Neural progenitor cell (in vitro differentiated cells): ENCODE measurements at regions not wholly inside any gene's neighbourhood (a gene's known extent, or its start where the extent isn't known, plus 50 kb on each side); places are given as distances from the start of the nearest gene placed in this dataset.

Experiments used
- DNase-seq: peaks from one replicate; pipeline ENCODE4 v3.0.0-alpha.2; 2016; ENCODE audit warnings: low spot score
- H2AFZ ChIP-seq: fragments of 200-600 bp; sonication (generic); replicated peaks from 2 replicates; pipeline ENCODE4 v1.6.1; 2016; ENCODE audit warnings: antibody characterized with exemption
- H3F3A ChIP-seq: fragments of 200-600 bp; sonication (generic); 2 replicates; pipeline ENCODE4 v1.6.1; 2016; ENCODE audit warnings: antibody characterized with exemption, low read depth
- H3K27ac ChIP-seq: fragments of 200-600 bp; sonication (generic); 2 replicates; pipeline ENCODE4 v1.5.1; 2016; ENCODE audit warnings: mild to moderate bottlenecking
- H3K27me3 ChIP-seq: fragments of 200-600 bp; sonication (generic); 2 replicates; pipeline ENCODE4 v1.6.1; 2016; ENCODE audit warnings: mild to moderate bottlenecking, moderate library complexity
- H3K36me3 ChIP-seq: fragments of 200-600 bp; sonication (generic); 2 replicates; pipeline ENCODE4 v1.5.1; 2016
- H3K4me1 ChIP-seq: fragments of 200-600 bp; sonication (generic); 2 replicates; pipeline ENCODE4 v1.6.1; 2016; ENCODE audit warnings: mixed run types
- H3K4me2 ChIP-seq: fragments of 200-600 bp; sonication (generic); 2 replicates; pipeline ENCODE4 v1.6.1; 2016
- H3K4me3 ChIP-seq: fragments of 200-600 bp; sonication (generic); 2 replicates; pipeline ENCODE4 v1.5.1; 2016
- H3K79me2 ChIP-seq: fragments of 200-600 bp; sonication (generic); 2 replicates; pipeline ENCODE4 v1.6.1; 2016; ENCODE audit warnings: low read depth
- H3K9ac ChIP-seq: fragments of 200-600 bp; sonication (generic); 2 replicates; pipeline ENCODE4 v1.6.1; 2016
- H3K9me3 ChIP-seq: fragments of 200-600 bp; sonication (generic); 2 replicates; pipeline ENCODE4 v1.5.1; 2016; ENCODE audit warnings: low read depth
- H4K20me1 ChIP-seq: fragments of 200-600 bp; sonication (generic); 2 replicates; pipeline ENCODE4 v1.6.1; 2016; ENCODE audit warnings: low read depth
- H3K27ac Mint-ChIP-seq: 3 replicates; pipeline ENCODE4 v1.8.0; 2021; ENCODE audit warnings: mixed read lengths
- H3K27me3 Mint-ChIP-seq: 2 replicates; pipeline ENCODE4 v1.8.0; 2022; ENCODE audit warnings: low read depth, mild to moderate bottlenecking, inconsistent platforms, moderate library complexity, mixed read lengths; ENCODE audit not compliant: insufficient read depth
- H3K36me3 Mint-ChIP-seq: 3 replicates; pipeline ENCODE4 v1.8.0; 2021; ENCODE audit warnings: mixed read lengths
- H3K4me1 Mint-ChIP-seq: 3 replicates; pipeline ENCODE4 v1.8.0; 2021; ENCODE audit warnings: mixed read lengths
- H3K4me3 Mint-ChIP-seq: 3 replicates; pipeline ENCODE4 v1.8.0; 2021; ENCODE audit warnings: mild to moderate bottlenecking, moderate library complexity, mixed read lengths
- H3K9me3 Mint-ChIP-seq: 3 replicates; pipeline ENCODE4 v1.8.0; 2020; ENCODE audit warnings: mixed read lengths
- EZH2 ChIP-seq: fragments of 200-600 bp; sonication (generic); IDR thresholded peaks from 2 replicates; pipeline ENCODE4 v1.6.1; 2017; ENCODE audit warnings: antibody characterized with exemption, mild to moderate bottlenecking, moderate library complexity
- EZH2phosphoT487 ChIP-seq: fragments of 200-600 bp; sonication (generic); IDR thresholded peaks from 2 replicates; pipeline ENCODE4 v1.6.1; 2017; ENCODE audit warnings: antibody characterized with exemption
- TF ChIP-seq, protein P1 (sequence below): fragments of 200-600 bp; sonication (generic); IDR thresholded peaks from 2 replicates; pipeline ENCODE4 v1.5.1; 2017; ENCODE audit warnings: antibody characterized with exemption, mild to moderate bottlenecking

DNA sequence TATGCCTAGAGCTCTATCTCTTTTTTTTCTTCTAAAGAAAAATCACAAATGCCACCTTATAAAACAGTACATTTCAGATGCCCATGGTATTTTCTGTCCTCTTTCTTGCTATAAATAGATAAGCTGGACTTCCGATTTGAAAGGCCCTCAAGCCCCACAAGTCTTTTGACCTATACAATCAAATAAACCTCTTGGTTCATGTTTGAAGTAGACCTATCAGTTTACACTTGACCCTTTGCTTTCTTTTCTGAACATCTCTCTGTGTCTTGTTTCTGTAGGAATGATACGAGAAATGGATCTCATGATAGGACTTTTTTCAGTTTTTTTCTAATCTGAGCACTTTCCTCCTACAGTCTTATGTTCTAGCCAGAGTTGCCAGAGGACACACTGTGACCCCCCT lies 327.2 kb downstream of the SOX9 start:
- no peaks in the 10 kb centered on the region for H4K20me1 ChIP-seq
- TF ChIP-seq EZH2 = no peak
- TF ChIP-seq, protein P1, sequence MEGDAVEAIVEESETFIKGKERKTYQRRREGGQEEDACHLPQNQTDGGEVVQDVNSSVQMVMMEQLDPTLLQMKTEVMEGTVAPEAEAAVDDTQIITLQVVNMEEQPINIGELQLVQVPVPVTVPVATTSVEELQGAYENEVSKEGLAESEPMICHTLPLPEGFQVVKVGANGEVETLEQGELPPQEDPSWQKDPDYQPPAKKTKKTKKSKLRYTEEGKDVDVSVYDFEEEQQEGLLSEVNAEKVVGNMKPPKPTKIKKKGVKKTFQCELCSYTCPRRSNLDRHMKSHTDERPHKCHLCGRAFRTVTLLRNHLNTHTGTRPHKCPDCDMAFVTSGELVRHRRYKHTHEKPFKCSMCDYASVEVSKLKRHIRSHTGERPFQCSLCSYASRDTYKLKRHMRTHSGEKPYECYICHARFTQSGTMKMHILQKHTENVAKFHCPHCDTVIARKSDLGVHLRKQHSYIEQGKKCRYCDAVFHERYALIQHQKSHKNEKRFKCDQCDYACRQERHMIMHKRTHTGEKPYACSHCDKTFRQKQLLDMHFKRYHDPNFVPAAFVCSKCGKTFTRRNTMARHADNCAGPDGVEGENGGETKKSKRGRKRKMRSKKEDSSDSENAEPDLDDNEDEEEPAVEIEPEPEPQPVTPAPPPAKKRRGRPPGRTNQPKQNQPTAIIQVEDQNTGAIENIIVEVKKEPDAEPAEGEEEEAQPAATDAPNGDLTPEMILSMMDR = no peak
- H3K9me3 Mint-ChIP-seq = no peaks in the 10 kb centered on the region

DNA sequence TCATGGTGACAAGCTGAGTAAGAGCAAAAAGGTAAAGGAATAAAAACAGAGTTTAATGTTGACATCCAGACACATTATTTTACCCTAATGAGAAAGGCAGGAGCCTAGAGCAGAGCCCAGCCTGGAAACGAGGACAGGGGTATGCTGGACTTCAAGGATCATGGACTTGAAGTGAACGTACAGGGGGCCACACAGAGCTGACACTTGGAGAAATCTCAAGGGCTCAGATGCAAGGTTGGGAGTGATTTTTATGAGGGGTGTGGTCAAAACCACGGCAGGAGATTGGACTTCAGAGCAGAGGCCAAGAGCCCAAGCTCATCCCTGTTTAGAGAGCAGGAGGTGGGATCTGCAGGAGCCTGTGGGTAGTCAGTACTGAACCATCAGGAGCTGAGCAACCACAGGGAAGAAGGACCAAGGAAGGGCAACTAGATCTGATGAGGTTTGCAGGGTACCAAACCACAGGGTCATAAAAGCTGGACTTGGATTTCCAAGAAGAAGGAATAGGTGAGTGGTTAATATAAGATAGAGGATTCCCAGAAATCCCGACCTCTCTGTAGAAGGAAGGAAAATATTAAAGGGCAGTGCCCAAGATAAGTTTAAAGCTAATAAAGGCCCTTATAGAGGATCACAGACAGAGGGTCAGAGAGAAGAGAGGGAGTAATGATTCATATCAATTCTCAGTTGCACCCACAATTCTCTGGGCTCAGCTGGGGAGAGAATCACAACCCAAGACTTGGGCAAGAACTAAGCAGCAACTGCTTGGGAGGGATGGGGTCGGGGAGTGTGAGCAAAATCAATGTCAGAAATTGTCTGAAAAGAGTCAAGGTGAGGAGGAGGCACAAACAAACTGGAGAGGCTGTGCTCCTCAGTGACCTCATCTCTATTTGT lies 331.7 kb downstream of the SOX9 start:
- no peaks in the 10 kb centered on the region for H3K79me2 ChIP-seq

More for the DNA sequence above, 327.2 kb downstream of the SOX9 start:
- no peaks in the 10 kb centered on the region for H3K9me3 ChIP-seq
- no peaks in the 10 kb centered on the region for H3K27me3 ChIP-seq
- H3K4me3 Mint-ChIP-seq = no peak overlapping the region
- H3F3A ChIP-seq = no peaks in the 10 kb centered on the region
- no peaks in the 10 kb centered on the region for H3K27me3 Mint-ChIP-seq
- DNase-seq = no peak
- peaks cover 4% of the 10 kb centered on the region for H3K4me1 Mint-ChIP-seq
- H3K36me3 Mint-ChIP-seq = no peaks in the 10 kb centered on the region
- no peaks in the 10 kb centered on the region for H3K79me2 ChIP-seq
- H3K4me3 ChIP-seq = no peak overlapping the region
- no peak overlapping the region for H3K27ac Mint-ChIP-seq
- H2AFZ ChIP-seq = no peak overlapping the region
- no peaks in the 10 kb centered on the region for H3K36me3 ChIP-seq
- no peak overlapping the region for H3K4me2 ChIP-seq
- H3K27ac ChIP-seq = no peak overlapping the region
- H3K4me1 ChIP-seq = peaks cover 6% of the 10 kb centered on the region
- no peak overlapping the region for H3K9ac ChIP-seq

DNA sequence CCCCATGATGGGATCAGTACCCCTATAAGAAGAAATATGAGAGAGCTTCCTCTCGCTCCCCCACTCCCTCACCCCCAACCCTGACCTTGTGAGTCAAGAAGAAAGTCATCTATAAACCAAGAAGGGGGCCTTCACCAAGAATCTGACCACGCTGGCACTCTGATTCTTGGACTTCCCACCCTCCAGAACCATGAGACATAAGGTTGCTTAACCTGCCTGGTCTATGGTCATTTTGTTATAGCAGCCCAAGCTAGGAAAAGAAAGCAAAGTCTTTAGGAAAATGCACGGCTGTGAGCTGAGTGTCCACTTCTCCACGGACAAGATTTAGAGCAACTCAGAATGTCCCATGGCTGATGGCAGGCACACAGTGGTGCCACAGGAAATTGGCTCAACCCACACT lies 333.5 kb downstream of the SOX9 start:
- DNase-seq = no peak
- Mint-ChIP-seq H3K9me3 (no peaks in the 10 kb centered on the region), H3K4me3 (no peak overlapping the region), H3K4me1 (peaks cover 11% of the 10 kb centered on the region), H3K27ac (no peak overlapping the region), H3K36me3 (no peaks in the 10 kb centered on the region), H3K27me3 (peaks cover 2% of the 10 kb centered on the region)
- Histone ChIP-seq H4K20me1 (no peaks in the 10 kb centered on the region), H3K9me3 (no peaks in the 10 kb centered on the region), H3K4me2 (no peak overlapping the region), H2AFZ (no peak overlapping the region), H3K9ac (no peak overlapping the region), H3K79me2 (no peaks in the 10 kb centered on the region), H3K27ac (no peak overlapping the region), H3K4me3 (no peak overlapping the region), H3K36me3 (no peaks in the 10 kb centered on the region), H3K27me3 (no peaks in the 10 kb centered on the region), H3K4me1 (peaks cover 6% of the 10 kb centered on the region), H3F3A (no peaks in the 10 kb centered on the region)
- TF ChIP-seq EZH2 = no peak
- TF ChIP-seq, protein P1 = no peak
- no peak for TF ChIP-seq EZH2phosphoT487

More for the DNA sequence above, 331.7 kb downstream of the SOX9 start:
- Mint-ChIP-seq H3K27me3 (peaks cover 2% of the 10 kb centered on the region), H3K4me3 (no peak overlapping the region), H3K27ac (no peak overlapping the region), H3K4me1 (peaks cover 12% of the 10 kb centered on the region), H3K9me3 (no peaks in the 10 kb centered on the region), H3K36me3 (no peaks in the 10 kb centered on the region)
- H3K9ac ChIP-seq = no peak overlapping the region
- no peak overlapping the region for H2AFZ ChIP-seq
- H3K4me1 ChIP-seq = peaks cover 6% of the 10 kb centered on the region
- H3K27me3 ChIP-seq = no peaks in the 10 kb centered on the region
- no peak overlapping the region for H3K4me2 ChIP-seq
- no peak overlapping the region for H3K27ac ChIP-seq
- TF ChIP-seq EZH2 (no peak), EZH2phosphoT487 (no peak)
- TF ChIP-seq, protein P1 = no peak
- no peak for DNase-seq
- no peaks in the 10 kb centered on the region for H3K36me3 ChIP-seq
- H3K4me3 ChIP-seq = no peak overlapping the region
- H4K20me1 ChIP-seq = no peaks in the 10 kb centered on the region
- H3F3A ChIP-seq = no peaks in the 10 kb centered on the region
- no peaks in the 10 kb centered on the region for H3K9me3 ChIP-seq
